MM.1S (cell line): ENCODE measurements at regions not wholly inside any gene's neighbourhood (a gene's known extent, or its start where the extent isn't known, plus 50 kb on each side); places are given as distances from the start of the nearest gene placed in this dataset.

ENCODE experiments used
- DNase-seq: peaks from one replicate; pipeline ENCODE4 v3.0.0-alpha.2; 2015
- H2AFZ ChIP-seq: fragments of 300-600 bp; sonication (generic); 2 replicates; pipeline ENCODE4 v1.6.0; 2016; ENCODE audit warnings: antibody characterized with exemption, low read length
- H3F3A ChIP-seq: fragments of 300-600 bp; sonication (generic); 2 replicates; pipeline ENCODE4 v1.6.1; 2016; ENCODE audit warnings: mild to moderate bottlenecking, antibody characterized with exemption, low read length, moderate library complexity, mixed read lengths; ENCODE audit not compliant: insufficient read depth
- H3K27ac ChIP-seq: fragments of 300-600 bp; sonication (generic); 2 replicates; pipeline ENCODE4 v1.5.1; 2016; ENCODE audit warnings: mild to moderate bottlenecking, low read length
- H3K27me3 ChIP-seq: fragments of 300-600 bp; sonication (generic); replicated peaks from 2 replicates; pipeline ENCODE4 v1.6.0; 2016; ENCODE audit warnings: low read length; ENCODE audit not compliant: insufficient read depth
- H3K36me3 ChIP-seq: fragments of 300-600 bp; sonication (generic); replicated peaks from 2 replicates; pipeline ENCODE4 v1.6.1; 2016; ENCODE audit warnings: mild to moderate bottlenecking, low read length, mixed read lengths; ENCODE audit not compliant: insufficient read depth
- H3K4me1 ChIP-seq: fragments of 300-600 bp; sonication (generic); 2 replicates; pipeline ENCODE4 v1.6.1; 2016; ENCODE audit warnings: low read length, mixed read lengths
- H3K4me2 ChIP-seq: fragments of 300-600 bp; sonication (generic); 2 replicates; pipeline ENCODE4 v1.6.0; 2016; ENCODE audit warnings: low read depth, low read length
- H3K4me3 ChIP-seq: fragments of 300-600 bp; sonication (generic); 2 replicates; pipeline ENCODE4 v1.5.1; 2016; ENCODE audit warnings: low read length, mixed read lengths
- H3K79me2 ChIP-seq: fragments of 300-600 bp; sonication (generic); 2 replicates; pipeline ENCODE4 v1.6.1; 2016; ENCODE audit warnings: mixed run types, low read length, mixed read lengths
- H3K9ac ChIP-seq: fragments of 300-600 bp; sonication (generic); 2 replicates; pipeline ENCODE4 v1.6.1; 2016; ENCODE audit warnings: low read length, mixed read lengths
- H3K9me2 ChIP-seq: fragments of 300-600 bp; sonication (generic); replicated peaks from 2 replicates; pipeline ENCODE4 v1.6.1; 2016; ENCODE audit warnings: mild to moderate bottlenecking, low read length, mixed read lengths; ENCODE audit not compliant: insufficient read depth
- H3K9me3 ChIP-seq: fragments of 300-600 bp; sonication (generic); replicated peaks from 2 replicates; pipeline ENCODE4 v1.6.1; 2016; ENCODE audit warnings: mild to moderate bottlenecking, low read length, mixed read lengths; ENCODE audit not compliant: insufficient read depth
- H4K20me1 ChIP-seq: fragments of 300-600 bp; sonication (generic); 2 replicates; pipeline ENCODE4 v1.6.1; 2016; ENCODE audit warnings: mild to moderate bottlenecking, low read length, moderate library complexity, mixed read lengths; ENCODE audit not compliant: insufficient read depth
- EZH2 ChIP-seq: fragments of 300-600 bp; sonication (generic); optimal IDR thresholded peaks from 2 replicates; pipeline ENCODE3; 2017; ENCODE audit warnings: low read depth, mild to moderate bottlenecking, antibody characterized with exemption, low read length, mixed read lengths
- EZH2phosphoT487 ChIP-seq: fragments of 300-600 bp; sonication (generic); IDR thresholded peaks from 2 replicates; pipeline ENCODE4 v1.6.1; 2018; ENCODE audit warnings: antibody characterized with exemption, low read length
- TF ChIP-seq, protein P1 (sequence below): fragments of 300-600 bp; sonication (generic); IDR thresholded peaks from 2 replicates; pipeline ENCODE4 v1.5.1; 2016; ENCODE audit warnings: antibody characterized with exemption, low read length, mixed read lengths

DNA sequence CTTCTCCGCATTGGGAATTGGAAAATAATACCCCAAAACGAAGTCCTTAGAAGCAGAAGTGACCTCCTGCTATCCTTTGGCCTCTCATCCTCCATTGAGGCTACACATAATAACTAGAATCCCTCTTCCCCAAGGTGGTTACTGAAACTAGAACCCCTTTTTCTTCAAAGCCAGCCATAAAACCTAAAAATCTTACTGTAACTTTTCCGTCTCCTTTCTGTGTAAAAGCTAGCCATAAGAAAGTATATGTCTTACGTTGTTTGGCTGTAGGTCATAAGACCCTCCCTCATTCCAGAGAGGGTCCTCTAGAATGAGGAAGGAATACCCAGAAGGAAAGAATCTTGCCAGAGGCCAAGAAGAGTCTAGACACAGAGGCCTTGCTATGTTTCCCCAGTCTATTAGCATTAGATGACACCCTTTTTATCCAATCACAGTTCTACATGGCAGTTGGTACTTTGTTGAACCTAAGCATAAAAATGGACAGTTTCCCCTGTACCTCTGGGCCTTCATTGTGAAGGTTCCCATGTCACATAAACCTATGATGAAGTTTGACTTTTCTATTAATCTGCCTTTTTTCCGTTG is 133.9 kb upstream of the BTN3A2 start:
- H3K9me2 ChIP-seq, result no peaks in the 10 kb centered on the region
- peaks cover 6% of the 10 kb centered on the region; the same call in 1 of the 2 replicates for H3K4me1 ChIP-seq
- no peak overlapping the region for H3K4me3 ChIP-seq
- no peaks in the 10 kb centered on the region for H3K79me2 ChIP-seq
- H3K27me3 ChIP-seq, result no peaks in the 10 kb centered on the region
- peaks cover 35% of the 10 kb centered on the region for H3F3A ChIP-seq
- H3K36me3 ChIP-seq, result no peaks in the 10 kb centered on the region
- H4K20me1 ChIP-seq, result no peaks in the 10 kb centered on the region
- TF ChIP-seq EZH2 (no peak), EZH2phosphoT487 (no peak)
- TF ChIP-seq, protein P1, sequence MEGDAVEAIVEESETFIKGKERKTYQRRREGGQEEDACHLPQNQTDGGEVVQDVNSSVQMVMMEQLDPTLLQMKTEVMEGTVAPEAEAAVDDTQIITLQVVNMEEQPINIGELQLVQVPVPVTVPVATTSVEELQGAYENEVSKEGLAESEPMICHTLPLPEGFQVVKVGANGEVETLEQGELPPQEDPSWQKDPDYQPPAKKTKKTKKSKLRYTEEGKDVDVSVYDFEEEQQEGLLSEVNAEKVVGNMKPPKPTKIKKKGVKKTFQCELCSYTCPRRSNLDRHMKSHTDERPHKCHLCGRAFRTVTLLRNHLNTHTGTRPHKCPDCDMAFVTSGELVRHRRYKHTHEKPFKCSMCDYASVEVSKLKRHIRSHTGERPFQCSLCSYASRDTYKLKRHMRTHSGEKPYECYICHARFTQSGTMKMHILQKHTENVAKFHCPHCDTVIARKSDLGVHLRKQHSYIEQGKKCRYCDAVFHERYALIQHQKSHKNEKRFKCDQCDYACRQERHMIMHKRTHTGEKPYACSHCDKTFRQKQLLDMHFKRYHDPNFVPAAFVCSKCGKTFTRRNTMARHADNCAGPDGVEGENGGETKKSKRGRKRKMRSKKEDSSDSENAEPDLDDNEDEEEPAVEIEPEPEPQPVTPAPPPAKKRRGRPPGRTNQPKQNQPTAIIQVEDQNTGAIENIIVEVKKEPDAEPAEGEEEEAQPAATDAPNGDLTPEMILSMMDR, result no peak
- DNase-seq, result no peak
- H3K4me2 ChIP-seq, result no peak overlapping the region
- no peaks in the 10 kb centered on the region for H3K9me3 ChIP-seq
- H2AFZ ChIP-seq, result no peak overlapping the region
- no peak overlapping the region for H3K27ac ChIP-seq
- no peak overlapping the region for H3K9ac ChIP-seq

DNA sequence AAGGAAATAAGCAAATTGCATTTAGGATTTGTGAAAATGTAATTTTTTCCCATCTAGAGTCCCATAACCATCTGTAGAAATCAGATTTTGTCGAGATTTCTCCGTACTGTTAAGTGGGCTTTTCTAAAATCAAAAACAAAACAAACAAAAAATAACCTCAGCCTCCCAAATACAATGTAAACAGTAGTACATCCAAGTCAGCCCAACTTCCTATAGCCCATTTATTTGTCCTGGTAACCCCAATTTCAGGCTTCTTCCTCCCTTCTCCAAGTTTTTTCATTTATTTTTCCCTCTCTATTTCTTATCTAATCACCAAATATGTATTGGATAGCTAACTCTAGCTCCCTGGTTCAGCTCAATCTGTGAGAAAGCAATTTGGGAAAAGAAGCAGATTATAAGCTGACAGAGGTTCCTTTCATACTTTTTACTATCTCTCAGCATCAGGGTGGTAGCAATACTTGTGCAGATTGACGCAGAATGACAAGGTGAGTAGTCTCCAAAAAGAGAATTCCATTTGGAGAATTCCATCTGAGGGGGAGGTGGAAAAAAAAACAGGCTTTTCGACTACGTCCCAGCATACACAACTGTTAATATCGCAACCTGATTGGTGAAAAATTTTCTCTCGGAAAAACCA is 132.6 kb upstream of the BTN3A2 start:
- Histone ChIP-seq H3K9me3 (no peaks in the 10 kb centered on the region), H3K27ac (no peak overlapping the region), H3K79me2 (no peaks in the 10 kb centered on the region), H3K4me1 (peaks cover 3% of the 10 kb centered on the region; the same call in 1 of the 2 replicates), H3K9ac (no peak overlapping the region), H3K27me3 (no peaks in the 10 kb centered on the region), H3K36me3 (no peaks in the 10 kb centered on the region), H3K9me2 (no peaks in the 10 kb centered on the region), H3K4me2 (0 out of 2 replicates have a peak overlapping the region, but pooled peaks have one; percentile 80), H3F3A (peaks cover 35% of the 10 kb centered on the region), H4K20me1 (no peaks in the 10 kb centered on the region), H3K4me3 (no peak overlapping the region), H2AFZ (no peak overlapping the region)
- DNase-seq, result no peak
- no peak for TF ChIP-seq EZH2phosphoT487
- TF ChIP-seq, protein P1, result no peak
- no peak for TF ChIP-seq EZH2

DNA sequence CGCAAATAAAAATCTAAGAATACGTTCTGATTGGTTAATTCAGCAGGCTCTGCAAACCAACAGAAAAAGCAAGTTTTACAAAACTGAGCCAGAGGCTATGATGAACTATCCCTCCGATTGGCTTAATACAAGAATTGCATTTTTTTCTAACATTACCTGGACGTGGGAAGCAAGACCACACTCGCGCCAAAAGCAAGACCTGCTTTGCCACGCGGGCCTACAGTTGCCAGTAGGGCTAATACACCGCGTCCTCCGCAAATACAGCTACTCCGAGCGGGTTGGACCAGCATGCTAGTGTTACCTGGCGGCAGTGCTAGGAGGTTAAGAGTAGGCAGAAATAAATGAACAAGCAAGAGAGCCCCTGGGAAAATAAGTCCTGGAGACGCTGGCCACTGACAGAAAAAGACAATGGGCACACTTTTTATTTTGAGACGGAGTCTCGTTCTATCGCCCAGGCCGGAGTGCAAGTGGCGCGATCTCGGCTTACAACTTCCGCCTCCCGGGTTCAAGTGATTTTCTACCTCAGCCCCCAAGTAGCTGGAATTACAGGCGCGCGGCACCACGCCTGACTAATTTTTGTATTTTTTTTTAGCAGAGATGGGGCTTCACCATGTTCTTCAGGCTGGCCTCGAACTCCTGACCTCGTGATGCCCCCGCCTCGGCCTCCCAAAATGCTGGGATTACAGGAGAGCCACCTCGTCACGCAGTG is 131.9 kb upstream of the BTN3A2 start:
- peaks cover 3% of the 10 kb centered on the region; the same call in 1 of the 2 replicates for H3K4me1 ChIP-seq
- no peaks in the 10 kb centered on the region for H3K36me3 ChIP-seq
- H3K9ac ChIP-seq, result peak overlapping the region; percentile 94
- TF ChIP-seq EZH2phosphoT487 (no peak), EZH2 (no peak)
- TF ChIP-seq, protein P1, result no peak
- peak overlapping the region; percentile 97 for H3K27ac ChIP-seq
- no peaks in the 10 kb centered on the region for H3K9me3 ChIP-seq
- no peaks in the 10 kb centered on the region for H3K79me2 ChIP-seq
- H3K9me2 ChIP-seq, result no peaks in the 10 kb centered on the region
- no peaks in the 10 kb centered on the region for H3K27me3 ChIP-seq
- peak overlapping the region; percentile 80; the same call in 1 of the 2 replicates for H3K4me2 ChIP-seq
- peak overlapping the region; percentile 61 for H3K4me3 ChIP-seq
- no peak for DNase-seq
- peak overlapping the region; percentile 4; the same call in 1 of the 2 replicates for H2AFZ ChIP-seq
- peaks cover 35% of the 10 kb centered on the region for H3F3A ChIP-seq
- no peaks in the 10 kb centered on the region for H4K20me1 ChIP-seq
